ENCODE measurements at regions not wholly inside any gene's neighbourhood (a gene's known extent, or its start where the extent isn't known, plus 50 kb on each side); places are given as distances from the start of the nearest gene placed in this dataset.
"Not testable (repeated sequence)": the region's sequence is repeated elsewhere in the genome, so short reads cannot be mapped to it uniquely, and the experiment has no call there.

GRCh38 chr2:94595956-94596355 is 275.3 kb upstream of the TEKT4 start:
- not testable (repeated sequence) for TF ChIP-seq POLR2A (IDR thresholded peaks at IDR 0.05; ENCODE audit: low read length); GATA1 (IDR thresholded peaks at IDR 0.05; ENCODE audit: low read depth, low read length)

Data from erythroblast (primary cell).